Astrocyte (in vitro differentiated cells and primary cell): ENCODE measurements at regions not wholly inside any gene's neighbourhood (a gene's known extent, or its start where the extent isn't known, plus 50 kb on each side); places are given as distances from the start of the nearest gene placed in this dataset.

Experiments
- CTCF ChIP-seq: IDR thresholded peaks from 2 replicates; pipeline ENCODE4 v1.5.1; 2011; ENCODE audit warnings: low read depth, mild to moderate bottlenecking, inconsistent platforms, low read length, moderate library complexity; ENCODE audit not compliant: insufficient read depth
- EZH2 ChIP-seq: IDR thresholded peaks from 2 replicates; pipeline ENCODE4 v1.6.1; 2012; ENCODE audit warnings: mild to moderate bottlenecking, low read length, inconsistent platforms; ENCODE audit not compliant: insufficient read depth

- TF ChIP-seq CTCF (no peak), EZH2 (no peak)
These were observed 98.1 kb downstream of the KLRB1 start for GRCh38 chr12:9509464-9510161.
